B cell (primary cell): ENCODE measurements at regions not wholly inside any gene's neighbourhood (a gene's known extent, or its start where the extent isn't known, plus 50 kb on each side); places are given as distances from the start of the nearest gene placed in this dataset.

ENCODE experiments used
- CTCF ChIP-seq: fragments of 200-600 bp; IDR thresholded peaks from one replicate; pipeline ENCODE4 v1.8.0; 2022; ENCODE audit warnings: antibody characterized with exemption, mild to moderate bottlenecking
- EZH2 ChIP-seq: IDR thresholded peaks from 2 replicates; pipeline ENCODE4 v1.6.1; 2012; ENCODE audit warnings: borderline replicate concordance, low read depth, mild to moderate bottlenecking, moderate library complexity, low read length; ENCODE audit not compliant: insufficient read depth, poor library complexity, severe bottlenecking

- TF ChIP-seq CTCF (no peak), EZH2 (no peak)
Observed at GRCh38 chr14:36070720-36071043, 105.8 kb downstream of the PTCSC3 start.
